ENCODE measurements at regions not wholly inside any gene's neighbourhood (a gene's known extent, or its start where the extent isn't known, plus 50 kb on each side); places are given as distances from the start of the nearest gene placed in this dataset.

DNA sequence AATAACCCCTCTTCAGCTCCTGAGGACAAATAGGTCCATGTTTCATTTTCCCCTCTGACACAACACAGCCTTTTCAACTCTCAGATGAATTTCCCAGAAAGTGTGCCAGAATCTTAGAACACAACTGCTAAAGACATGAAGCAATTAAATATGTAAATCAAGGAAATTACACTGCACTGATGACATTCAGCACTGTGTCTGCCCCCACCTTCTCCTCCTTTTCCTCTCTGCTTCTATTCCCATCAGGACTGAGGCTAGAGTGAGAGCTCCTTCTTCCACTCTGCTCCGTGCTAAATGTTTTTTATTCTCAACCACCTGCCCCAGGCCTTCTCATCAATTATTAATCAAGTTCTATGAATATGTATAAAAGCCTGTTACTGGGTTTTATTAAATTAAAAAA lies 596.1 kb downstream of the TUSC7 start:
- no TSS peak for BruUV-seq (replicated peaks)
- no peaks in the 10 kb centered on the region for H3K9me1 ChIP-seq (ENCODE audit: control insufficient read depth, insufficient read depth, low read length)
- H3K27me3 ChIP-seq (ENCODE audit: control insufficient read depth in 2 of 2, insufficient read depth in 2 of 2, low read length in 2 of 2) = no peaks in the 10 kb centered on the region
- FAIRE-seq (no peak), DNase-seq (ENCODE audit: extremely low read depth in 1 of 4, low spot score in 3 of 4) (no peak), ATAC-seq (no peak)
- intact Hi-C loops (cut with micrococcal nuclease) (no loop called here), in situ Hi-C loops (cut with MboI) (no loop called here)
- H3K4me1 ChIP-seq (replicated peaks in 1 of 2; ENCODE audit: control insufficient read depth in 2 of 2, insufficient read depth in 2 of 2, low read length in 2 of 2) = no peaks in the 10 kb centered on the region
- no CpG with 5 or more reads among the region's 1 CpG for WGBS (ENCODE audit: insufficient coverage, low coverage, missing lambda C conversion rate)
- H4K20me1 ChIP-seq (replicated peaks; ENCODE audit: control insufficient read depth, insufficient read depth, low read length) = no peaks in the 10 kb centered on the region
- H2AFZ ChIP-seq (ENCODE audit: low read depth, low read length) = no peak overlapping the region
- ChIA-PET POLR2A (no interaction called here), CTCF (ENCODE audit: low intra/inter-chr PET ratio) (no interaction called here)
- H3K4me2 ChIP-seq (ENCODE audit: insufficient read depth, low read length) = no peak overlapping the region
- no peak for TF ChIP-seq ETV5 (CRISPR knock-in tag; IDR thresholded peaks at IDR 0.05; ENCODE audit: low read depth)
- no peak for TF ChIP-seq ZBTB8A (IDR thresholded peaks at IDR 0.05; ENCODE audit: partially characterized antibody)
- no peak for TF ChIP-seq HNRNPH1 (optimal IDR thresholded peaks at IDR 0.05; ENCODE audit: low read depth, low read length)
- TF ChIP-seq ZNF436 (CRISPR knock-in tag; IDR thresholded peaks at IDR 0.05) = no peak
- TF ChIP-seq, protein P1, sequence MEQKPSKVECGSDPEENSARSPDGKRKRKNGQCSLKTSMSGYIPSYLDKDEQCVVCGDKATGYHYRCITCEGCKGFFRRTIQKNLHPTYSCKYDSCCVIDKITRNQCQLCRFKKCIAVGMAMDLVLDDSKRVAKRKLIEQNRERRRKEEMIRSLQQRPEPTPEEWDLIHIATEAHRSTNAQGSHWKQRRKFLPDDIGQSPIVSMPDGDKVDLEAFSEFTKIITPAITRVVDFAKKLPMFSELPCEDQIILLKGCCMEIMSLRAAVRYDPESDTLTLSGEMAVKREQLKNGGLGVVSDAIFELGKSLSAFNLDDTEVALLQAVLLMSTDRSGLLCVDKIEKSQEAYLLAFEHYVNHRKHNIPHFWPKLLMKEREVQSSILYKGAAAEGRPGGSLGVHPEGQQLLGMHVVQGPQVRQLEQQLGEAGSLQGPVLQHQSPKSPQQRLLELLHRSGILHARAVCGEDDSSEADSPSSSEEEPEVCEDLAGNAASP (IDR thresholded peaks at IDR 0.05) = no peak
- no peak for TF ChIP-seq SREBF1 (IDR thresholded peaks at IDR 0.05; ENCODE audit: borderline replicate concordance, low read depth, low read length)
- TF ChIP-seq SNIP1 (IDR thresholded peaks at IDR 0.05; ENCODE audit: low read depth) = no peak
- TF ChIP-seq E2F3 (CRISPR knock-in tag; IDR thresholded peaks at IDR 0.05) = no peak
- TF ChIP-seq PHF21A (IDR thresholded peaks at IDR 0.05; ENCODE audit: borderline replicate concordance, low read depth) = no peak
- no peak for TF ChIP-seq ZNF354B (CRISPR knock-in tag; IDR thresholded peaks at IDR 0.05)
- TF ChIP-seq NFIC (IDR thresholded peaks at IDR 0.05) = no peak
- TF ChIP-seq, protein P2, sequence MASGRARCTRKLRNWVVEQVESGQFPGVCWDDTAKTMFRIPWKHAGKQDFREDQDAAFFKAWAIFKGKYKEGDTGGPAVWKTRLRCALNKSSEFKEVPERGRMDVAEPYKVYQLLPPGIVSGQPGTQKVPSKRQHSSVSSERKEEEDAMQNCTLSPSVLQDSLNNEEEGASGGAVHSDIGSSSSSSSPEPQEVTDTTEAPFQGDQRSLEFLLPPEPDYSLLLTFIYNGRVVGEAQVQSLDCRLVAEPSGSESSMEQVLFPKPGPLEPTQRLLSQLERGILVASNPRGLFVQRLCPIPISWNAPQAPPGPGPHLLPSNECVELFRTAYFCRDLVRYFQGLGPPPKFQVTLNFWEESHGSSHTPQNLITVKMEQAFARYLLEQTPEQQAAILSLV (tag; IDR thresholded peaks at IDR 0.05) = no peak
- no peak for TF ChIP-seq ZKSCAN1 (IDR thresholded peaks at IDR 0.05; ENCODE audit: low read depth, low read length)
- TF ChIP-seq PHB (CRISPR knock-in tag; IDR thresholded peaks at IDR 0.05) = no peak
- no peak overlapping the region for H3K27ac ChIP-seq (ENCODE audit: extremely low read depth, low read depth, low read length)
- no peak overlapping the region for H3K9ac ChIP-seq (ENCODE audit: insufficient read depth in 1 of 2, low read depth in 2 of 2, low read length in 2 of 2)
- no peak overlapping the region for H3K4me3 ChIP-seq
- H3K36me3 ChIP-seq (ENCODE audit: control insufficient read depth, insufficient read depth, low read length) = no peaks in the 10 kb centered on the region
- no peaks in the 10 kb centered on the region for H3K79me2 ChIP-seq (ENCODE audit: control insufficient read depth, insufficient read depth, low read length)
- no peaks in the 10 kb centered on the region for H3K9me3 ChIP-seq (replicated peaks; ENCODE audit: control insufficient read depth, insufficient read depth, low read depth, low read length)

Measured in K562 (cell line).